ENCODE measurements at regions not wholly inside any gene's neighbourhood (a gene's known extent, or its start where the extent isn't known, plus 50 kb on each side); places are given as distances from the start of the nearest gene placed in this dataset.

DNA sequence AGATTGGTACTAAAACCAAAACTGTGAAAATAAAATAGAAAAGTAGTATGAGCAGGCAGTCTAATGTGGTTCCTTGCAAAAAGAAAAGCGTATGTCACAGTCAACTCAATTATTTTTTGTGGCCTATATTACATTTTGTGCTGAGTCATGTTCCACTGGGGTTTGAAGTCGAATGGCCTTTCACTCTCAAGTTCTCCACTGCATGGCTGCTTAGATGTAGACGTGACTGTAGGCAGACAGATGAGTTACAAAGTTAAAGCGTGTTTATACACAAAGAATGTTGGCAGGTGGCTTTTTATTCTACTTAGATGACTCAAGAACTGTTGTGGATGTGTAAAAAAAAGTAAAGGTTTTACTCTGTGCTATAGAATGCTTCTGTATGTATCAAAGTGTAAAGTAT lies 133.9 kb downstream of the SLITRK6 start:
- TF ChIP-seq CTCF (IDR thresholded peaks at IDR 0.05): no peak
- TF ChIP-seq POLR2A (IDR thresholded peaks at IDR 0.05): no peak
